ENCODE measurements at regions not wholly inside any gene's neighbourhood (a gene's known extent, or its start where the extent isn't known, plus 50 kb on each side); places are given as distances from the start of the nearest gene placed in this dataset.

DNA sequence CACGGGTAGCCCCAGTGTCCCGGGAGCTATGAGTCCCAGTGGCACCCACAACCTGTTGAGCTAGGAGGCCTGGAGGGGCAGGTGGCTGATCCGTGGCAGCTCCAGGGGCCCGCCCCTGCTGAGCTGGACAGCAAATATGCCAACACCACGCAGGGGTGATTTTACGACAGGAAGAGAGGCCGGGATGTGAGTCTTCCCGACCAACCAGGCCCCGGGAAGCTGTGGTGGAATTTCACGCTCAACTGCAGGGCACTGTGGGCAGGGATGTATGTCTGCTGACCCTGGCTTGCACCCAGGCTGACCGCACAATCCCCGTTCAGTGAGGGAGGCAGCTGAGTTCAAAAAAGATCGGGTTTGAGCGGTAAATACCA lies 183.9 kb downstream of the ERMARD start:
- no peak overlapping the region for H3K9ac ChIP-seq (ENCODE audit: insufficient read depth, low read length, poor library complexity, severe bottlenecking)
- no peaks in the 10 kb centered on the region for H3K27me3 ChIP-seq (ENCODE audit: control insufficient read depth in 2 of 2, insufficient read depth in 2 of 2, low read length in 2 of 2)
- no peaks in the 10 kb centered on the region for H3K36me3 ChIP-seq (replicated peaks in 1 of 2; ENCODE audit: control insufficient read depth in 1 of 2, insufficient read depth in 2 of 2, low read length in 2 of 2)
- no peaks in the 10 kb centered on the region for H3K4me1 Mint-ChIP-seq
- TF ChIP-seq, protein P1, sequence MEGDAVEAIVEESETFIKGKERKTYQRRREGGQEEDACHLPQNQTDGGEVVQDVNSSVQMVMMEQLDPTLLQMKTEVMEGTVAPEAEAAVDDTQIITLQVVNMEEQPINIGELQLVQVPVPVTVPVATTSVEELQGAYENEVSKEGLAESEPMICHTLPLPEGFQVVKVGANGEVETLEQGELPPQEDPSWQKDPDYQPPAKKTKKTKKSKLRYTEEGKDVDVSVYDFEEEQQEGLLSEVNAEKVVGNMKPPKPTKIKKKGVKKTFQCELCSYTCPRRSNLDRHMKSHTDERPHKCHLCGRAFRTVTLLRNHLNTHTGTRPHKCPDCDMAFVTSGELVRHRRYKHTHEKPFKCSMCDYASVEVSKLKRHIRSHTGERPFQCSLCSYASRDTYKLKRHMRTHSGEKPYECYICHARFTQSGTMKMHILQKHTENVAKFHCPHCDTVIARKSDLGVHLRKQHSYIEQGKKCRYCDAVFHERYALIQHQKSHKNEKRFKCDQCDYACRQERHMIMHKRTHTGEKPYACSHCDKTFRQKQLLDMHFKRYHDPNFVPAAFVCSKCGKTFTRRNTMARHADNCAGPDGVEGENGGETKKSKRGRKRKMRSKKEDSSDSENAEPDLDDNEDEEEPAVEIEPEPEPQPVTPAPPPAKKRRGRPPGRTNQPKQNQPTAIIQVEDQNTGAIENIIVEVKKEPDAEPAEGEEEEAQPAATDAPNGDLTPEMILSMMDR (IDR thresholded peaks at IDR 0.05) = no peak
- no peak overlapping the region for H3K27ac ChIP-seq (ENCODE audit: low read depth in 1 of 2, low read length in 2 of 2)
- no peak overlapping the region for H3K4me3 Mint-ChIP-seq
- intact Hi-C loops (cut with micrococcal nuclease) = no loop called here
- H3K4me3 ChIP-seq (replicated peaks in 1 of 3; ENCODE audit: low read depth in 2 of 3, low read length in 3 of 3) = no peak overlapping the region
- no peaks in the 10 kb centered on the region for H3K9me3 ChIP-seq (replicated peaks in 1 of 2; ENCODE audit: control insufficient read depth in 1 of 2, insufficient read depth in 1 of 2, low read length in 2 of 2)
- no peak overlapping the region for H2AFZ ChIP-seq (ENCODE audit: insufficient read depth, low read depth, low read length, poor library complexity, severe bottlenecking)
- H4K20me1 ChIP-seq (ENCODE audit: insufficient read depth, low read length) = no peaks in the 10 kb centered on the region
- no peak overlapping the region for H3K4me2 ChIP-seq (replicated peaks; ENCODE audit: extremely low read depth, low read length, poor library complexity, severe bottlenecking)
- no peaks in the 10 kb centered on the region for H3K4me1 ChIP-seq (ENCODE audit: control insufficient read depth in 1 of 2, insufficient read depth in 2 of 2, low read length in 2 of 2)
- H3K79me2 ChIP-seq (ENCODE audit: insufficient read depth, low read length) = no peaks in the 10 kb centered on the region
- 87% methylated on average over 11 of the region's 14 CpGs for WGBS (ENCODE audit: insufficient coverage)
- no peak for DNase-seq
- H3K27ac Mint-ChIP-seq = no peak overlapping the region
- H3K9me3 Mint-ChIP-seq = no peaks in the 10 kb centered on the region
- peaks cover 3 to 6% (median 6%) of the 10 kb centered on the region in 3 donors for H3K27me3 Mint-ChIP-seq (ENCODE audit: low read depth in 3 of 3)
- no peaks in the 10 kb centered on the region for H3K36me3 Mint-ChIP-seq

DNA sequence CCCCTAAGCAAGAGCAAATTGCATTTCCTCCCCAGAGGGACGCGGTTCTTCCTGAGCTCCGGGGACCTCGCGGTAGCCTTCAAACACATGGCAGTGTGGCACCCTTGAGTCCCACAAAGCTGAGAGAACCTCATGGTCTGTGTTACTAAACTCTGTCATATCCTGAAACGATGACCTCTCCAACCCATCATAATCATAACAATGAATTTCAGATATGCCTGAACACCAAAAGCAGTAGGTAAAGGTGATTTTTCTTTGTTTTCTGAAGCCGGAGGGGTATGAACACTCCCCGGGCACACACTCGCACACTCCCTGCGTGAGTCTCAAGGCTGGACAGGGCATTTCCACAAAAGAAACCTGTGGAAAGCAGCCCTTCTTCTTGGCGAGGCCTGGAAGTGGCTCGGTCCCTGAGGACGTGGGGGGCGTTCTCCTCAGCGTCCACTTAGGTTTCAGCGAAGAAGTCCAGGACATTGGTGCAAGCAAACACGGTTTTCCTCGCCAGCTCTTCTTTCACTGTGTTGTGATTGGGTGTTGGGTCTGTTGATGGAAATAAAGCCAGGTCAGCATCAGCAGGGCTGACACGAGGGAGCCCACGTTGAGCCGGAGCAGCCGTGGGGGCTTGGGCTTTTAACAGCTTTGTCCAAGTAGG lies 183.4 kb downstream of the ERMARD start:
- Histone ChIP-seq H3K36me3 (replicated peaks in 1 of 2; ENCODE audit: control insufficient read depth in 1 of 2, insufficient read depth in 2 of 2, low read length in 2 of 2) (no peaks in the 10 kb centered on the region), H3K4me1 (ENCODE audit: control insufficient read depth in 1 of 2, insufficient read depth in 2 of 2, low read length in 2 of 2) (no peaks in the 10 kb centered on the region), H3K9me3 (replicated peaks in 1 of 2; ENCODE audit: control insufficient read depth in 1 of 2, insufficient read depth in 1 of 2, low read length in 2 of 2) (no peaks in the 10 kb centered on the region), H3K27ac (ENCODE audit: low read depth in 1 of 2, low read length in 2 of 2) (no peak overlapping the region), H3K27me3 (ENCODE audit: control insufficient read depth in 2 of 2, insufficient read depth in 2 of 2, low read length in 2 of 2) (no peaks in the 10 kb centered on the region), H3K79me2 (ENCODE audit: insufficient read depth, low read length) (no peaks in the 10 kb centered on the region), H2AFZ (ENCODE audit: insufficient read depth, low read depth, low read length, poor library complexity, severe bottlenecking) (no peak overlapping the region), H4K20me1 (ENCODE audit: insufficient read depth, low read length) (no peaks in the 10 kb centered on the region), H3K9ac (ENCODE audit: insufficient read depth, low read length, poor library complexity, severe bottlenecking) (no peak overlapping the region), H3K4me2 (replicated peaks; ENCODE audit: extremely low read depth, low read length, poor library complexity, severe bottlenecking) (no peak overlapping the region), H3K4me3 (replicated peaks in 1 of 3; ENCODE audit: low read depth in 2 of 3, low read length in 3 of 3) (no peak overlapping the region)
- WGBS (ENCODE audit: insufficient coverage) = 87% methylated on average over 15 of the region's 22 CpGs
- Mint-ChIP-seq H3K27ac (peak overlapping the region in 1 of 7 donors; percentile 21), H3K36me3 (no peaks in the 10 kb centered on the region), H3K9me3 (no peaks in the 10 kb centered on the region), H3K4me3 (no peak overlapping the region), H3K4me1 (no peaks in the 10 kb centered on the region), H3K27me3 (ENCODE audit: low read depth in 3 of 3) (peaks cover 3 to 6% (median 6%) of the 10 kb centered on the region in 3 donors)
- TF ChIP-seq, protein P1 (IDR thresholded peaks at IDR 0.05) = no peak
- intact Hi-C loops (cut with micrococcal nuclease) = no loop called here
- DNase-seq = no peak

All from CD14-positive monocyte (primary cell).